Thoracic aorta (tissue), 2 donors: ENCODE measurements at regions not wholly inside any gene's neighbourhood (a gene's known extent, or its start where the extent isn't known, plus 50 kb on each side); places are given as distances from the start of the nearest gene placed in this dataset.

Experiments
- ATAC-seq: fragments of 150-250 bp; one replicate; pipeline ENCODE4 v1.8.0; 2017; ENCODE audit warnings: low read depth; ENCODE audit not compliant: insufficient number of reproducible peaks, low FRiP score
- DNase-seq: peaks from one replicate; pipeline ENCODE4 v3.0.0-alpha.2; 2020; ENCODE audit warnings: low spot score
- H3K27ac ChIP-seq, 2 donors: fragments of 200-600 bp; sonication (generic); 1 replicate in 1 of 2; 2 replicates in 1 of 2; pipeline ENCODE4 v1.5.1; 2016; ENCODE audit warnings: mild to moderate bottlenecking in 2 of 2, moderate library complexity in 2 of 2
- H3K27me3 ChIP-seq: fragments of 200-600 bp; sonication (generic); replicated peaks from 2 replicates; pipeline ENCODE4 v1.6.0; 2016; ENCODE audit warnings: mild to moderate bottlenecking; ENCODE audit not compliant: insufficient read depth
- H3K36me3 ChIP-seq: fragments of 200-600 bp; sonication (generic); one replicate; pipeline ENCODE4 v1.5.1; 2016
- H3K4me1 ChIP-seq, 2 donors: fragments of 200-600 bp; sonication (generic); 1 replicate in 1 of 2; 2 replicates in 1 of 2; pipeline versions ENCODE4 v1.5.1 to v1.6.0; 2016; ENCODE audit warnings: low read depth in 2 of 2, mild to moderate bottlenecking in 1 of 2; ENCODE audit not compliant: control insufficient read depth in 1 of 2
- H3K4me3 ChIP-seq: fragments of 200-600 bp; sonication (generic); 2 replicates; pipeline ENCODE4 v1.5.1; 2016; ENCODE audit warnings: mild to moderate bottlenecking
- H3K9me3 ChIP-seq: fragments of 200-600 bp; sonication (generic); 2 replicates; pipeline ENCODE4 v1.5.1; 2016
- TF ChIP-seq, protein P1 (sequence below): fragments of 200-600 bp; sonication (generic); IDR thresholded peaks from one replicate; pipeline ENCODE4 v1.5.1; 2019; ENCODE audit warnings: antibody characterized with exemption

DNA sequence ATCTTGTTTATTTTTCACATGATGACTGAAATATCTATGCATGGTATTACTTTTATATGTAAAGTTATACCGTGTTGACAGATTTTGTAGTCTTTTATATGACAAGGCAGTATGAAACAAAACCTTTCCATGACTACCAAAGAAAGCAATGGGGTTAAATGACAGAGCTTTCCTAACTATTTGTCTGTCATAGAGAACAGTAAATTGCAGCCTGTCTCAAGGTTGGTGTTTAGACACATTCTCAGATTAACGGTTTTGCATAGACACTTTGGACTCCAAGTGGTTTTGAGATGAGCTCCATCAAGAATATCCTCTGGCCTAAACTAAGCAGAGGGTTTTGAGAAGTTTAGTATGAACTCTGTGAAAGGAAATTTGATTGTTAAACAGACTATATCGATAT is 180.7 kb upstream of the TENM3 start:
- H3K4me1 ChIP-seq: no peaks in the 10 kb centered on the region
- H3K4me3 ChIP-seq: no peak overlapping the region
- no peak overlapping the region for H3K27ac ChIP-seq
- H3K36me3 ChIP-seq: no peaks in the 10 kb centered on the region
- no peaks in the 10 kb centered on the region for H3K27me3 ChIP-seq
- TF ChIP-seq, protein P1, sequence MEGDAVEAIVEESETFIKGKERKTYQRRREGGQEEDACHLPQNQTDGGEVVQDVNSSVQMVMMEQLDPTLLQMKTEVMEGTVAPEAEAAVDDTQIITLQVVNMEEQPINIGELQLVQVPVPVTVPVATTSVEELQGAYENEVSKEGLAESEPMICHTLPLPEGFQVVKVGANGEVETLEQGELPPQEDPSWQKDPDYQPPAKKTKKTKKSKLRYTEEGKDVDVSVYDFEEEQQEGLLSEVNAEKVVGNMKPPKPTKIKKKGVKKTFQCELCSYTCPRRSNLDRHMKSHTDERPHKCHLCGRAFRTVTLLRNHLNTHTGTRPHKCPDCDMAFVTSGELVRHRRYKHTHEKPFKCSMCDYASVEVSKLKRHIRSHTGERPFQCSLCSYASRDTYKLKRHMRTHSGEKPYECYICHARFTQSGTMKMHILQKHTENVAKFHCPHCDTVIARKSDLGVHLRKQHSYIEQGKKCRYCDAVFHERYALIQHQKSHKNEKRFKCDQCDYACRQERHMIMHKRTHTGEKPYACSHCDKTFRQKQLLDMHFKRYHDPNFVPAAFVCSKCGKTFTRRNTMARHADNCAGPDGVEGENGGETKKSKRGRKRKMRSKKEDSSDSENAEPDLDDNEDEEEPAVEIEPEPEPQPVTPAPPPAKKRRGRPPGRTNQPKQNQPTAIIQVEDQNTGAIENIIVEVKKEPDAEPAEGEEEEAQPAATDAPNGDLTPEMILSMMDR: no peak
- ATAC-seq: no peak
- no peaks in the 10 kb centered on the region for H3K9me3 ChIP-seq
- no peak for DNase-seq

DNA sequence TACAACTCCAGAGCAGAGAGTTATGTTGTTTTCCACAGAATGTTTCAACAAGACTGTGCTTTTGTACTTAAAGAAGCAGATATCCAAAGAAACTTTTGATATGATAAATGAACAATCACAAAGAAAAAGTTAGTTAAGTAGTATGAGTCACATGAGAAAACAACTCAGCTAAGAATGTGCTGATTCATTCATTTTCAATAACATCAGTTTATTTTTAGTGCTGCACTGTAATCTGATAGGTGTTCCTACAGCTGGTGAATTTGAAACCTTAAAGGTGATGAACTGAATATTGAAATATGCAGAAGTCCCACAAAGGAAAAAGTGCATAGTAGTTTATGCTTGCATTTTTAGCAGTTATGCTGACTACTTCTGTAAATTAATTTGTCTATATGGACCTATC is 180.3 kb upstream of the TENM3 start:
- H3K9me3 ChIP-seq: no peaks in the 10 kb centered on the region
- H3K4me1 ChIP-seq: no peaks in the 10 kb centered on the region
- H3K36me3 ChIP-seq: no peaks in the 10 kb centered on the region
- no peak for DNase-seq
- no peak overlapping the region for H3K4me3 ChIP-seq
- TF ChIP-seq, protein P1: no peak
- H3K27me3 ChIP-seq: no peaks in the 10 kb centered on the region
- ATAC-seq: no peak
- no peak overlapping the region for H3K27ac ChIP-seq

DNA sequence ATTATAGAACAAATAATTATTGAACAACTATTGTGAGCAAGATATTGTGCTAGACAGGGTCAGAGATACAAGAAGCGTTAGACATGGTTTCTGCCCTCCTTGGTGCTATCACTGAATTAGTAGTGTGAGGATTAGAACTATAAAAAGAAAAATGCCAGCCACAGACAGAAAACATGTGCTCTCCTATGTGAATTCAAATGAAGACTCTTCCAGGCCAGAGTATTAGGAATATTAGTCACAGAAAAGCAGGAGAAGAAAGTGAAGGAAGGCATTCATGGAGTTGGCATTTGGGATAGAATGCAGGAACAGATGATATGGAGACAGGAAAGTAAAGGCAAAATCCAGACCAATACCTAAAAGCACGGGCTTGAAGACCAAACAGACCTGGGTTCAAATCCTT is 179.6 kb upstream of the TENM3 start:
- H3K36me3 ChIP-seq: no peaks in the 10 kb centered on the region
- no peaks in the 10 kb centered on the region for H3K27me3 ChIP-seq
- H3K4me3 ChIP-seq: no peak overlapping the region
- DNase-seq: no peak
- H3K4me1 ChIP-seq: no peaks in the 10 kb centered on the region
- TF ChIP-seq, protein P1: no peak
- no peak overlapping the region for H3K27ac ChIP-seq
- no peak for ATAC-seq
- no peaks in the 10 kb centered on the region for H3K9me3 ChIP-seq

GRCh38 chr4:182065255-182065654 is 177.9 kb upstream of the TENM3 start:
- Histone ChIP-seq H3K27ac (no peak overlapping the region), H3K36me3 (no peaks in the 10 kb centered on the region), H3K9me3 (no peaks in the 10 kb centered on the region), H3K4me1 (no peaks in the 10 kb centered on the region), H3K27me3 (no peaks in the 10 kb centered on the region), H3K4me3 (no peak overlapping the region)
- DNase-seq (no peak), ATAC-seq (no peak)
- TF ChIP-seq, protein P1: no peak

- Histone ChIP-seq H3K36me3 (no peaks in the 10 kb centered on the region), H3K27ac (no peak overlapping the region), H3K9me3 (no peaks in the 10 kb centered on the region), H3K4me1 (no peaks in the 10 kb centered on the region), H3K27me3 (no peaks in the 10 kb centered on the region), H3K4me3 (no peak overlapping the region)
- ATAC-seq (no peak), DNase-seq (no peak)
- TF ChIP-seq, protein P1: no peak
Measured at GRCh38 chr4:182066037-182066436, 177.2 kb upstream of the TENM3 start.
